Transverse colon (tissue), 4 donors: ENCODE measurements at regions not wholly inside any gene's neighbourhood (a gene's known extent, or its start where the extent isn't known, plus 50 kb on each side); places are given as distances from the start of the nearest gene placed in this dataset.

Experiments
- CTCF ChIP-seq, 5 experiments: fragments of 200-600 bp in 3 of 5; fragments of 450-650 bp in 2 of 5; sonication (generic) in 3 of 5; IDR thresholded peaks; 1 replicate in 2 of 5; 2 replicates in 3 of 5; pipeline ENCODE4 v1.5.1; 2016 to 2017; ENCODE audit warnings: antibody characterized with exemption in 5 of 5, inconsistent platforms in 3 of 5, mild to moderate bottlenecking in 2 of 5, moderate library complexity in 1 of 5
- POLR2A ChIP-seq: fragments of 450-650 bp; IDR thresholded peaks from one replicate; pipeline ENCODE4 v1.6.1; 2016; ENCODE audit warnings: antibody characterized with exemption, mild to moderate bottlenecking, moderate library complexity
- POLR2AphosphoS5 ChIP-seq, 3 donors: sonication (generic); formaldehyde crosslinking; IDR thresholded peaks; one replicate each; pipeline ENCODE4 v1.6.1; 2016; ENCODE audit warnings: antibody characterized with exemption in 3 of 3

DNA sequence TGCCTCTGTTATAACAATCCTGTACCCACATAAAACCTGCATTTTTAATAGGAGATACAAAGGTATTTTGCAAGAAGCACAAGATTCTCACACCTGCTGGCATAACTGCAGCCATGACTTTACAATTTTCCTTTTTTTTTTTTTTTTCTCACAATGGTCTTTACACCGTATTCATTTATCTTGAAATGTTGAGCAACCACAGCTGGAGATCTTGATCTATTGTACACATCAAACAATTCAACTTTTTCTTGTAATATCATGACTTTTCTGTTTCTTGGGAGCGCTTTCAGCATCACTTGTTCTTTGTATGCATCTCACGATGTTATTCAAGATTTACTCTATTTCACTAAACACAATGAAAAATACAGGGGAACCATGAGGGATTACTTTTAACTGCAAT is 651.4 kb downstream of the KCNT2 start:
- TF ChIP-seq POLR2AphosphoS5 (IDR thresholded peaks at IDR 0.05) = no peak
- no peak for TF ChIP-seq POLR2A
- no peak for TF ChIP-seq CTCF (IDR thresholded peaks at IDR 0.05)
